Liver (tissue), 7 donors: ENCODE measurements at regions not wholly inside any gene's neighbourhood (a gene's known extent, or its start where the extent isn't known, plus 50 kb on each side); places are given as distances from the start of the nearest gene placed in this dataset.

Experiments used
- DNase-seq: peaks from one replicate; pipeline ENCODE4 v3.0.0-alpha.2; 2017; ENCODE audit warnings: low spot score
- H3K27ac ChIP-seq, 2 donors: one replicate each; pipeline ENCODE4 v1.7.0; 2013; ENCODE audit warnings: inconsistent platforms in 2 of 2, low read length in 2 of 2, control low read depth in 1 of 2, low read depth in 1 of 2, mild to moderate bottlenecking in 1 of 2
- H3K27me3 ChIP-seq, 4 donors: one replicate each; pipeline versions ENCODE4 v1.6.1 to v1.7.0; 2013; ENCODE audit warnings: low read length in 3 of 4, inconsistent platforms in 1 of 4, mild to moderate bottlenecking in 1 of 4, moderate library complexity in 1 of 4; ENCODE audit not compliant: control insufficient read depth in 4 of 4, insufficient read depth in 4 of 4
- H3K36me3 ChIP-seq, 4 donors: one replicate each; pipeline versions ENCODE4 v1.6.1 to v1.7.0; 2013; ENCODE audit warnings: low read length in 3 of 4, mild to moderate bottlenecking in 3 of 4, low read depth in 1 of 4, moderate library complexity in 1 of 4; ENCODE audit not compliant: control insufficient read depth in 4 of 4, insufficient read depth in 3 of 4
- H3K4me1 ChIP-seq, 4 donors: one replicate each; pipeline versions ENCODE4 v1.6.1 to v1.7.0; 2013; ENCODE audit warnings: low read length in 3 of 4, mild to moderate bottlenecking in 3 of 4, moderate library complexity in 1 of 4; ENCODE audit not compliant: control insufficient read depth in 4 of 4, insufficient read depth in 4 of 4
- H3K4me3 ChIP-seq, 3 donors: one replicate each; pipeline versions ENCODE4 v1.6.1 to v1.7.0; 2013; ENCODE audit warnings: low read length in 3 of 3, control low read depth in 1 of 3, low read depth in 1 of 3, mild to moderate bottlenecking in 1 of 3
- H3K9ac ChIP-seq, 2 donors: one replicate each; pipeline ENCODE4 v1.7.0; 2013; ENCODE audit warnings: low read length in 2 of 2, mild to moderate bottlenecking in 2 of 2, moderate library complexity in 2 of 2, control low read depth in 1 of 2, low read depth in 1 of 2
- H3K9me3 ChIP-seq, 4 donors: one replicate each; pipeline versions ENCODE4 v1.6.1 to v1.7.0; 2013; ENCODE audit warnings: low read length in 3 of 4; ENCODE audit not compliant: control insufficient read depth in 4 of 4
- ATF3 ChIP-seq: IDR thresholded peaks from 2 replicates; pipeline ENCODE4 v1.6.1; 2016; ENCODE audit warnings: antibody characterized with exemption
- CTCF ChIP-seq: fragments of 150-350 bp; IDR thresholded peaks from 2 replicates; pipeline ENCODE4 v1.5.1; 2017; ENCODE audit warnings: improper control_type of control experiment, low read depth, low read length; ENCODE audit not compliant: missing input control
- EGR1 ChIP-seq, 2 donors: IDR thresholded peaks; 2 replicates each; pipeline ENCODE4 v1.6.1; 2016 to 2018; ENCODE audit warnings: antibody characterized with exemption in 2 of 2, low read depth in 2 of 2
- FOXA1 ChIP-seq: IDR thresholded peaks from 2 replicates; pipeline ENCODE4 v1.6.1; 2016; ENCODE audit warnings: antibody characterized with exemption
- FOXA2 ChIP-seq: IDR thresholded peaks from 2 replicates; pipeline ENCODE4 v1.6.1; 2016; ENCODE audit warnings: antibody characterized with exemption
- GABPA ChIP-seq, 2 donors: IDR thresholded peaks in 1 of 2; conservative IDR thresholded peaks in 1 of 2; 2 replicates each; pipeline ENCODE4 v1.6.1; 2016; ENCODE audit warnings: antibody characterized with exemption in 2 of 2, mild to moderate bottlenecking in 1 of 2, moderate library complexity in 1 of 2
- HNF4A ChIP-seq, 2 donors: conservative IDR thresholded peaks; 2 replicates each; pipeline ENCODE4 v1.6.1; 2016; ENCODE audit warnings: antibody characterized with exemption in 2 of 2, mild to moderate bottlenecking in 2 of 2
- HNF4G ChIP-seq: IDR thresholded peaks from 2 replicates; pipeline ENCODE4 v1.6.1; 2016; ENCODE audit warnings: antibody characterized with exemption
- JUND ChIP-seq, 2 donors: IDR thresholded peaks; 2 replicates each; pipeline ENCODE4 v1.6.1; 2016; ENCODE audit warnings: antibody characterized with exemption in 2 of 2
- MAX ChIP-seq: IDR thresholded peaks from 2 replicates; pipeline ENCODE4 v1.6.1; 2016; ENCODE audit warnings: antibody characterized with exemption
- NR2F2 ChIP-seq: IDR thresholded peaks from 2 replicates; pipeline ENCODE4 v1.6.1; 2016; ENCODE audit warnings: antibody characterized with exemption
- RAD21 ChIP-seq, 2 donors: IDR thresholded peaks; 2 replicates each; pipeline ENCODE4 v1.6.1; 2016; ENCODE audit warnings: antibody characterized with exemption in 2 of 2, mild to moderate bottlenecking in 2 of 2
- RXRA ChIP-seq, 2 donors: IDR thresholded peaks; 2 replicates each; pipeline ENCODE4 v1.6.1; 2017 to 2018; ENCODE audit warnings: antibody characterized with exemption in 2 of 2, mild to moderate bottlenecking in 1 of 2
- TAF1 ChIP-seq: conservative IDR thresholded peaks from 2 replicates; pipeline ENCODE4 v1.6.1; 2016; ENCODE audit warnings: antibody characterized with exemption, mild to moderate bottlenecking
- YY1 ChIP-seq: IDR thresholded peaks from 2 replicates; pipeline ENCODE4 v1.6.1; 2016; ENCODE audit warnings: antibody characterized with exemption, mild to moderate bottlenecking
- ZBTB33 ChIP-seq: IDR thresholded peaks from 2 replicates; pipeline ENCODE4 v1.6.1; 2016; ENCODE audit warnings: antibody characterized with exemption
- donor health status: healthy.
- donor health status: healthy.
- donor health status: healthy.
- donor health status: healthy.

- no peaks in the 10 kb centered on the region for H3K9me3 ChIP-seq
- no peaks in the 10 kb centered on the region for H3K36me3 ChIP-seq
- no peak for DNase-seq
- no peak overlapping the region for H3K9ac ChIP-seq
- no peak overlapping the region for H3K27ac ChIP-seq
- peaks cover 0 to 2% (median 0%) of the 10 kb centered on the region in 4 donors for H3K4me1 ChIP-seq
- TF ChIP-seq MAX, result no peak
- TF ChIP-seq RAD21 (IDR thresholded peaks at IDR 0.05), result no peak
- TF ChIP-seq GABPA (IDR thresholded peaks at IDR 0.05 in 1 of 2, conservative IDR thresholded peaks at IDR 0.05 in 1 of 2), result no peak
- TF ChIP-seq CTCF, result no peak
- no peak for TF ChIP-seq FOXA2
- no peak for TF ChIP-seq ATF3
- TF ChIP-seq JUND (IDR thresholded peaks at IDR 0.05), result no peak
- no peak for TF ChIP-seq NR2F2
- TF ChIP-seq RXRA (IDR thresholded peaks at IDR 0.05), result no peak
- no peak for TF ChIP-seq HNF4G
- TF ChIP-seq TAF1, result no peak
- no peaks in the 10 kb centered on the region for H3K27me3 ChIP-seq
- no peak overlapping the region for H3K4me3 ChIP-seq
These were observed 100.0 kb upstream of the TAB2 start for GRCh38 chr6:149217466-149217888.

GRCh38 chr6:149218471-149218870 lies 99.0 kb upstream of the TAB2 start:
- Histone ChIP-seq H3K9me3 (no peaks in the 10 kb centered on the region), H3K27ac (no peak overlapping the region), H3K4me1 (peaks cover 0 to 8% (median 5%) of the 10 kb centered on the region in 4 donors), H3K4me3 (no peak overlapping the region), H3K27me3 (no peaks in the 10 kb centered on the region), H3K9ac (no peak overlapping the region), H3K36me3 (no peaks in the 10 kb centered on the region)
- no peak for TF ChIP-seq MAX
- no peak for TF ChIP-seq JUND (IDR thresholded peaks at IDR 0.05)
- TF ChIP-seq YY1, result no peak
- TF ChIP-seq NR2F2, result no peak
- no peak for TF ChIP-seq HNF4A (conservative IDR thresholded peaks at IDR 0.05)
- TF ChIP-seq ZBTB33, result no peak
- TF ChIP-seq RXRA (IDR thresholded peaks at IDR 0.05), result no peak
- TF ChIP-seq FOXA2, result no peak
- no peak for TF ChIP-seq RAD21 (IDR thresholded peaks at IDR 0.05)
- no peak for TF ChIP-seq HNF4G
- TF ChIP-seq EGR1 (IDR thresholded peaks at IDR 0.05; ENCODE audit: low read depth in 2 of 2), result no peak
- no peak for TF ChIP-seq GABPA (IDR thresholded peaks at IDR 0.05 in 1 of 2, conservative IDR thresholded peaks at IDR 0.05 in 1 of 2)
- no peak for TF ChIP-seq CTCF
- TF ChIP-seq TAF1, result no peak
- TF ChIP-seq FOXA1, result no peak
- no peak for DNase-seq
